HG03103 (cell line): ENCODE measurements at regions not wholly inside any gene's neighbourhood (a gene's known extent, or its start where the extent isn't known, plus 50 kb on each side); places are given as distances from the start of the nearest gene placed in this dataset.

Experiments
- ATAC-seq: cut with Tn5 transposase; IDR thresholded peaks from one replicate; pipeline ENCODE4 v1.9.1; 2021; ENCODE audit warnings: low read depth; ENCODE audit not compliant: unreplicated experiment

- ATAC-seq: no peak
These were observed 85.4 kb upstream of the SOX5 start for GRCh38 chr12:24034894-24035293.

- no peak for ATAC-seq
These were observed 84.7 kb upstream of the SOX5 start for GRCh38 chr12:24034160-24034559.

GRCh38 chr12:24027352-24027751 is 77.9 kb upstream of the SOX5 start:
- no peak for ATAC-seq

- ATAC-seq: no peak
These were observed 75.8 kb upstream of the SOX5 start for GRCh38 chr12:24025153-24025798.

GRCh38 chr12:24023081-24023480 is 73.6 kb upstream of the SOX5 start:
- no peak for ATAC-seq

- ATAC-seq: no peak
These were observed 71.7 kb upstream of the SOX5 start for GRCh38 chr12:24021164-24021502.

GRCh38 chr12:24020397-24021163 is 71.1 kb upstream of the SOX5 start:
- no peak for ATAC-seq

- ATAC-seq: no peak
These were observed 66.3 kb upstream of the SOX5 start for GRCh38 chr12:24015833-24016160.

GRCh38 chr12:24014915-24015832 is 65.7 kb upstream of the SOX5 start:
- ATAC-seq: no peak

GRCh38 chr12:24014240-24014639 is 64.8 kb upstream of the SOX5 start:
- no peak for ATAC-seq

- ATAC-seq: no peak
These were observed 63.1 kb upstream of the SOX5 start for GRCh38 chr12:24012528-24012927.

- ATAC-seq: no peak
These were observed 62.5 kb upstream of the SOX5 start for GRCh38 chr12:24011927-24012507.

- no peak for ATAC-seq
These were observed 58.7 kb upstream of the SOX5 start for GRCh38 chr12:24008166-24008565.
